B cell (primary cell): ENCODE measurements at regions not wholly inside any gene's neighbourhood (a gene's known extent, or its start where the extent isn't known, plus 50 kb on each side); places are given as distances from the start of the nearest gene placed in this dataset.

Source experiments
- ATAC-seq: fragments of 200-7000 bp; cut with Tn5 transposase; one replicate; pipeline ENCODE4 v1.10.0; 2021; ENCODE audit warnings: low read depth, mild to moderate bottlenecking, moderate number of reproducible peaks, moderate library complexity
- CTCF ChIA-PET: fragments of 350-600 bp; sonication (Branson Sonifier 250); formaldehyde crosslinking; loops from one replicate; lab custom pipeline; 2021; ENCODE audit warnings: antibody characterized with exemption, inconsistent platforms; lab: Charles Lee
- POLR2A ChIA-PET: fragments of 350-600 bp; sonication (Branson Sonifier 250); formaldehyde crosslinking; loops from one replicate; lab custom pipeline; 2021; ENCODE audit warnings: antibody characterized with exemption; lab: Charles Lee
- DNase-seq: peaks from one replicate; pipeline ENCODE4 v3.0.0; 2013
- H2AFZ ChIP-seq: 2 replicates; pipeline ENCODE4 v1.6.1; 2012; ENCODE audit warnings: mild to moderate bottlenecking, low read depth, low read length; ENCODE audit not compliant: insufficient read depth, poor library complexity, severe bottlenecking
- H3K27ac ChIP-seq, 2 donors: 1 replicate in 1 of 2; 2 replicates in 1 of 2; pipeline ENCODE4 v1.5.1; 2012 to 2013; ENCODE audit warnings: low read length in 2 of 2, mild to moderate bottlenecking in 2 of 2, moderate library complexity in 1 of 2
- H3K27me3 ChIP-seq, 4 experiments: fragments of 200-600 bp in 1 of 4; sonication (generic) in 1 of 4; replicated peaks in 1 of 4; 1 replicate in 2 of 4; 2 replicates in 2 of 4; pipeline versions ENCODE4 v1.6.1 to v1.7.0; 2013 to 2016; ENCODE audit warnings: low read length in 3 of 4, mild to moderate bottlenecking in 2 of 4, mixed read lengths in 1 of 4, moderate library complexity in 1 of 4; ENCODE audit not compliant: insufficient read depth in 4 of 4, control insufficient read depth in 3 of 4; ENCODE audit errors: control extremely low read depth in 1 of 4
- H3K36me3 ChIP-seq, 2 experiments: replicated peaks in 1 of 2; 1 replicate in 1 of 2; 2 replicates in 1 of 2; pipeline versions ENCODE4 v1.6.1 to v1.7.1; 2013; ENCODE audit warnings: low read length in 1 of 2; ENCODE audit not compliant: insufficient read depth in 2 of 2, control insufficient read depth in 1 of 2; ENCODE audit errors: control extremely low read depth in 1 of 2, extremely low read depth in 1 of 2
- H3K4me1 ChIP-seq, 2 donors: fragments of 200-600 bp in 1 of 2; sonication (generic) in 1 of 2; 1 replicate in 1 of 2; 2 replicates in 1 of 2; pipeline versions ENCODE4 v1.5.1 to v1.6.1; 2013 to 2017; ENCODE audit warnings: low read length in 2 of 2; ENCODE audit not compliant: control insufficient read depth in 2 of 2, insufficient read depth in 2 of 2
- H3K4me2 ChIP-seq: replicated peaks from 2 replicates; pipeline ENCODE3; 2012; ENCODE audit warnings: mild to moderate bottlenecking, low read depth, low read length; ENCODE audit not compliant: poor library complexity, severe bottlenecking
- H3K4me3 ChIP-seq, 5 experiments: fragments of 200-600 bp in 1 of 5; sonication (generic) in 1 of 5; 1 replicate in 3 of 5; 2 replicates in 2 of 5; pipeline versions ENCODE4 v1.5.1 to v1.7.0; 2011 to 2016; ENCODE audit warnings: low read length in 4 of 5, mild to moderate bottlenecking in 4 of 5, low read depth in 2 of 5, control low read depth in 1 of 5, moderate library complexity in 1 of 5; ENCODE audit not compliant: insufficient read depth in 1 of 5; ENCODE audit errors: control extremely low read depth in 1 of 5, extremely low read depth in 1 of 5
- H3K79me2 ChIP-seq: fragments of 200-600 bp; sonication (generic); one replicate; pipeline ENCODE4 v1.6.0; 2016; ENCODE audit warnings: low read length; ENCODE audit not compliant: control insufficient read depth, insufficient read depth
- H3K9ac ChIP-seq: fragments of 200-600 bp; sonication (generic); 2 replicates; pipeline ENCODE4 v1.6.1; 2017; ENCODE audit warnings: mild to moderate bottlenecking, low read length, moderate library complexity
- H3K9me3 ChIP-seq, 3 donors: one replicate each; pipeline versions ENCODE4 v1.6.1 to v1.7.1; 2013; ENCODE audit warnings: low read length in 2 of 3; ENCODE audit not compliant: control insufficient read depth in 2 of 3, insufficient read depth in 1 of 3; ENCODE audit errors: control extremely low read depth in 1 of 3
- H4K20me1 ChIP-seq: 2 replicates; pipeline ENCODE4 v1.6.0; 2012; ENCODE audit warnings: mild to moderate bottlenecking, low read length; ENCODE audit not compliant: insufficient read depth, control insufficient read depth, poor library complexity, severe bottlenecking
- H3K27ac Mint-ChIP-seq: one replicate; pipeline ENCODE4 v1.8.0; 2021; ENCODE audit warnings: mixed read lengths
- H3K27me3 Mint-ChIP-seq: one replicate; pipeline ENCODE4 v1.8.0; 2021; ENCODE audit warnings: mixed read lengths
- H3K4me1 Mint-ChIP-seq: one replicate; pipeline ENCODE4 v1.8.0; 2021; ENCODE audit warnings: mixed read lengths
- H3K4me3 Mint-ChIP-seq: one replicate; pipeline ENCODE4 v1.8.0; 2021; ENCODE audit warnings: mixed read lengths
- H3K9me3 Mint-ChIP-seq: one replicate; pipeline ENCODE4 v1.8.0; 2022; ENCODE audit warnings: mixed read lengths; ENCODE audit not compliant: insufficient read depth
- CTCF ChIP-seq: fragments of 200-600 bp; IDR thresholded peaks from one replicate; pipeline ENCODE4 v1.8.0; 2022; ENCODE audit warnings: antibody characterized with exemption, mild to moderate bottlenecking
- EZH2 ChIP-seq: IDR thresholded peaks from 2 replicates; pipeline ENCODE4 v1.6.1; 2012; ENCODE audit warnings: borderline replicate concordance, low read depth, mild to moderate bottlenecking, moderate library complexity, low read length; ENCODE audit not compliant: insufficient read depth, poor library complexity, severe bottlenecking
- WGBS: methylation state at CpG from one replicate; pipeline ENCODE4 v1.1.5; 2013; ENCODE audit warnings: missing lambda C conversion rate; ENCODE audit not compliant: insufficient coverage; 5-methylcytosine and 5-hydroxymethylcytosine counted together
- intact Hi-C: fragments of 100-400 bp; cut with micrococcal nuclease; formaldehyde crosslinking; loops from one replicate; pipeline ENCODE4 v1.10.0; 2022

DNA sequence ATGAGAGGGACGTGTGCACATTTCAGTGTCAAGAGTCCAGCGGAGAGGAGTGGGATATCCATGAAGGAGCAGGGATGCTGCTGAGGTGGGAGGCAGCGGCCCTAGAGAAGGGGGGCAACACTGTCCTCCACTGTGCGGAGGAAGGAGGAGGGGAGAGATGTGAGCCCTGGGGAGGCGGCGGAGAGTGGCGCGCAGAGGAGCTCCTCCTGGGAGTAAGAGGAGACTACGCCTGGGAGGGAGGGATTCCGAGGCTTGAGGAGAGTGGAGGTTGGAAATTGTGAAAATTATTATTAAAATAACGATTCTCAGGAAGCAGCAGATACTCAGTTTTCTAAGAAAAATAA, 142.7 kb downstream of the CEP57L1 start:
- H3K27ac ChIP-seq = no peak overlapping the region
- TF ChIP-seq CTCF = no peak
- TF ChIP-seq EZH2 = no peak
- H3K9me3 ChIP-seq = no peaks in the 10 kb centered on the region
- peak overlapping the region; percentile 66 for H3K4me2 ChIP-seq
- H3K4me3 Mint-ChIP-seq = no peak overlapping the region
- WGBS = 98% methylated on average over 7 of the region's 11 CpGs
- H3K36me3 ChIP-seq = no peaks in the 10 kb centered on the region
- intact Hi-C loops = no loop called here
- H3K4me1 Mint-ChIP-seq = peaks cover 10% of the 10 kb centered on the region
- H3K79me2 ChIP-seq = no peaks in the 10 kb centered on the region
- ATAC-seq = no peak
- no peaks in the 10 kb centered on the region for H3K9me3 Mint-ChIP-seq
- H3K27me3 Mint-ChIP-seq = no peaks in the 10 kb centered on the region
- DNase-seq = no peak
- H3K27ac Mint-ChIP-seq = no peak overlapping the region
- H2AFZ ChIP-seq = no peak overlapping the region
- POLR2A ChIA-PET = no interaction called here
- no peaks in the 10 kb centered on the region for H3K27me3 ChIP-seq
- H4K20me1 ChIP-seq = no peaks in the 10 kb centered on the region
- H3K9ac ChIP-seq = no peak overlapping the region
- H3K4me1 ChIP-seq = peaks cover 17 to 22% of the 10 kb centered on the region in 2 donors
- H3K4me3 ChIP-seq = no peak overlapping the region
- CTCF ChIA-PET = no interaction called here

- CTCF ChIA-PET = no interaction called here
- H3K9ac ChIP-seq = peak overlapping the region; percentile 27
- H3K9me3 ChIP-seq = no peaks in the 10 kb centered on the region
- H3K36me3 ChIP-seq = no peaks in the 10 kb centered on the region
- Mint-ChIP-seq H3K27ac (peak overlapping the region; percentile 20), H3K4me3 (peak overlapping the region; percentile 4), H3K9me3 (no peaks in the 10 kb centered on the region), H3K27me3 (no peaks in the 10 kb centered on the region), H3K4me1 (peaks cover 10% of the 10 kb centered on the region)
- peak; percentile 51 for ATAC-seq
- no peaks in the 10 kb centered on the region for H3K27me3 ChIP-seq
- no peaks in the 10 kb centered on the region for H3K79me2 ChIP-seq
- peak overlapping the region; percentile 79 for H2AFZ ChIP-seq
- H3K4me2 ChIP-seq = peak overlapping the region; percentile 66
- WGBS = 35% methylated on average over 12 of the region's 12 CpGs
- H3K4me3 ChIP-seq = peak overlapping the region in 3 of 5 experiments; percentile 16 to 37 (median 33)
- TF ChIP-seq CTCF (no peak), EZH2 (no peak)
- H3K4me1 ChIP-seq = peaks cover 17 to 22% of the 10 kb centered on the region in 2 donors
- H3K27ac ChIP-seq = peak overlapping the region in 1 of 2 donors; percentile 25
- intact Hi-C loops = no loop called here
- DNase-seq = peak; percentile 53
- POLR2A ChIA-PET = no interaction called here
- H4K20me1 ChIP-seq = no peaks in the 10 kb centered on the region
Observed at GRCh38 chr6:109237077-109237985, 142.0 kb downstream of the CEP57L1 start.
